ENCODE measurements at regions not wholly inside any gene's neighbourhood (a gene's known extent, or its start where the extent isn't known, plus 50 kb on each side); places are given as distances from the start of the nearest gene placed in this dataset.
A peak's percentile ranks its signal among the peaks of the same experiment; 100 is the strongest.
"Not testable (repeated sequence)": the region's sequence is repeated elsewhere in the genome, so short reads cannot be mapped to it uniquely, and the experiment has no call there.

DNA sequence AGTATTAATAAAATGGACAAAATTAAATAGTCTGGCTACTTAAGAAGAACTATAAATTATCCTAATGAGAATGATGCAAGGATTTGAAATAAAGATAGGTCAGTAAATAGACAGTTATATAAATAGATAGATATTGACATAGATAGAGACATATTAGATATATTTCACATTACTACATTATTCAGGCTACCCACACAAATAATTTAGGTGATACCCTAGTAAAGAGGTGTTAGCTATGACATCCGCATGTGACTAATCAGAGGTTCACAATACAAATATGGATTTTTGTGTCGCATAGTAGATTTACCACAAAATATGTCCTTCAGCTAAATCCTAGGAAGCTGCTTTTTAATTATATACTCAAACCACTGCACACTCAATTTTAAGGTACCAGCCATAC lies 729.0 kb upstream of the ANO3 start:
- DNase-seq (ENCODE audit: low read depth in 4 of 4, low spot score in 3 of 4) = no peak

DNA sequence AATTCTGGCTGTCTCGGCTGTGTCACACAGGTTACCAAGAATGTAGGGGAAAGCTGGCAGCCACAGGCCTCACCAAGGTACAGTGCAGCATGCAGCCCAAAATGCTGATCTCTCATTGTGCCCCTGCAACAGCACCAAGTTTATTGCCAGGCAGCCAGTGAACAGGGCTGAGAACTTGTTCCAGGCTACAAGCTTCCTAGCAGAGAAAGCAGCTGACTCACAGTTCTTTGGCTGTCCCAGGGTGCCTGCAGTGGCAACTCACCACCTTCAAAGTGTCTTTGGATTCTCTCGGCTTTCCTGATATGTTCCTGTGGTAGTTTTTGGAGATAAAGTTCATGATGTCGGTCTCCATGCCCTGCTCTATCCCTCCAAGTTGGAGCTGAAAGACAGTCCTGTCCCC lies 719.1 kb upstream of the ANO3 start:
- no peak for DNase-seq (ENCODE audit: low read depth in 4 of 4, low spot score in 3 of 4)

DNA sequence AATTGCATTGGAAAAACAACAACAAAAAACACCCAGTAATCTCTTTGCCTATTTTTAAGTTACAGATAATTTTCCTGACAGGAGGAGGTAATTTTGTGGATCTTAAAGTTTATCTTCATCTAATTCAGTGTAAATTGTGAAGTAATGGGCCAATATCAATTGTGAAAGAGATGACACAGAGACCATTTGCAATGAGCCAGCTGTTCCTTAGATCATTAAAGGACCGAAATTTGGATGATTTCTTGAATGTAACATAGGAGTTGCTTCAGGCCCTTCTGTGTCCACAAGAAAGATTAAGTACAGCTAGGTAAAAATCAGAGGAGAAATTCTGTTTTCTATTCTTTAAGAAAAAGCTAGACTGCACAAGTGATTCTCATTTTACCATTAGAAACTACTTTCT lies 718.5 kb upstream of the ANO3 start:
- DNase-seq (ENCODE audit: low read depth in 4 of 4, low spot score in 3 of 4) = no peak

DNA sequence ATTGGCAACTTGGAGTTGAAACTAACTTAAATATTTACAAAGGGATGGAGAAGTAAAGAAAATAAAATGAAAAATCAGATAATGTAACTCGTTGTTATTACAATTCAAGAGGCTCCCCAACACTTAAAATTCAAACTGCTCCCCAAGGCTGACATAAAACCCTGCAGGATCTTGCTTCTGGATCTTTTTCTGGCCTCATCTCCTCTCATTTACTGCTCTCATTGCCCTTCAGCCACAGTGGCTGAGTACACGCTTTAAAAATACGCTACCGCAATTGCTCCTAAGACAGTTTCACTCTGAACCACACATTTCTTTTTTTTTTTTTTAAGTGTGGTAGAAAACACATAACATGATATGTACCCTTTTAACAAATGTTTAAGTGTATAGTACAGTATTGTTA lies 718.1 kb upstream of the ANO3 start:
- DNase-seq (ENCODE audit: low read depth in 4 of 4, low spot score in 3 of 4) = no peak

DNA sequence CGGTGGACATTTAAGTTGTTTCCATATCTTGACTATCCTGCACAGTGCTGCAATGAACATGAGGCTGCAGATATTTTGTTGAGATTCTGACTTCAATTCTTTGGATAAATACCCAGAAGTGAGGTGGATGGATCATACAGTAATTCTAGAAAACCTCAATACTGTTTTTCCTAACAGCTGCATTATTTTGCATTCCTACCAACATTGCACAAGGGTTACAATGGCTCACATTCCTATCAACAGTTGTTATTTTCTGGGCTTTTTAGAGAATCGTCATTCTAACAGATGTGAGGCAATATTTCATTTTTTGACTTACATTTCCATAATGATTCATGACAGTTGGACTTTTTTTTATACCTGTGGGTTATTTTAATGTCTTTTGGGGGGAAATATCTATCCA lies 716.9 kb upstream of the ANO3 start:
- no peak for DNase-seq (ENCODE audit: low read depth in 4 of 4, low spot score in 3 of 4)

DNA sequence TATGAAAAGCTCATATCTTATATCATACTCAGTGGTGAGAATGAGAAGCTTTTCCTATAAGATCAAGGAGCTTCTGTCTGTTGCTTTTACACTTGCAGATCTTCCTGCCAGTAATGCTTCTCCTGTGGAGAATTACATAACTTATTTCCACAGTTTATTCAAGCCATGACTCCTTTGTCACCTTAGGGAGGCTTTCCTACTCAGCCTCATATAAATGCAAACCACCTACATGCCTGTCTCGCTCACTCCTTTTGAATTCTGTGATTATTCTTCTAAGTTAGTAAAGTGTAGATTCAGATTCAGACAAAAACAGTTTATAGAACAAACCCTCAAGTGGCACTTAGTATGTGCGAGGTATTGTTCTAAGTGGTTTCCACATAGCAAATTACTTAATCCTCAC lies 716.1 kb upstream of the ANO3 start:
- DNase-seq (ENCODE audit: low read depth in 4 of 4, low spot score in 3 of 4) = no peak

DNA sequence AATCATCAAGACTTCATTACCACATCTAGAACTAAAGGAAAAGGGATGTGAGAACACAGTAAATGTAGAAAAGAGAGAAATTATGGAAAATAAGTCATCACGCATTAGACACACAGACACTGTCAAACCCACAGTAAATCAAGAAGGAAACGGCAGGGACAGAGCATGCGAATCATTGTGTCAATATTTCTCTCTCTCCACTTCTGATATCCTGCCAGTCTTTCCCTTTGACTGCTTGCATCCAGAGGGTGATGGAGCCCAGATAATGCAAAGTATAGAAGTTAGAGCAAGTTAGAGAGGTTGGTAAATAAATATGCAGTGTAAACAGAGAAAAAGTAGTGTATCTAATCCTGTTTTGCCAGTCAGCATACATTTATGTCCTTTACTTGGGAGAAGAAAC lies 706.8 kb upstream of the ANO3 start:
- DNase-seq (ENCODE audit: low read depth in 4 of 4, low spot score in 3 of 4) = no peak

DNA sequence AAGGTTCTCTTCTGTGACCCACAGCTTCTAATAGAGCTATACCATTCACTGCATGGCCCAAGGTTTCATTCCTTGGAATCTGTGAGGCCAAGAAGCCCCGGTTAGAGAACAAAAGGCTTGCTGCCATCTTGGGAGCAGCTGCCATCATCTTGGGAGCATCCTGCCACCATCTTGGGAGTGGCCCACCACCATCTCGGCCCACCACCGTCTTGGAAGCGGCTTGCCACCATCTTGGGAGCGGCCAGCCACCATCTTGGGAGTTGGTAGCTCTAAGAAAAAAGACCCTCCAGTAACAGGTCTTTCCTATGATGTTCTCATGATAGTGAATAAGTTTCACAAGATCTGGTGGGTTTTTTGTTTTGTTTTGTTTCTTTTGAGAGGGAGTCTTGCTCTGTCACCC lies 703.9 kb upstream of the ANO3 start:
- no peak for DNase-seq (ENCODE audit: low read depth in 4 of 4, low spot score in 3 of 4)

DNA sequence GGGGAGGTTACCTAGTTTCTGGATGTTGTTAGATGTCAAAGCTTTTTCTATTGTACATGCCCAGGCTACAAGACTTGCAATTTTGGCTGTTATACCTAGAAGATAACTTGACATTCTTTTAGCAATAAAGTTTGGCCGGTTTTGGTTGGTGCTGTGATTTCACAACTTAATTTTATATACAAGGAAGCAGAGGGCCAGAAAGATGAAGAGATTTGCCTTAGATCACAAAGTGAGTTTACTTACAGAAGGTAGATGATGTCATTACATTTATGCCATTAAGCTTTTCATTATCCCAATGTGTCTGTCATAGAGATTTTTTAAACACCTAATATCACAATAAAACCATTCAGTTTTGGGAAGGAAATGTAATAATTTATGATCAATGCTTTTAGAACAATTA lies 698.7 kb upstream of the ANO3 start:
- DNase-seq (ENCODE audit: low read depth in 4 of 4, low spot score in 3 of 4) = no peak

DNA sequence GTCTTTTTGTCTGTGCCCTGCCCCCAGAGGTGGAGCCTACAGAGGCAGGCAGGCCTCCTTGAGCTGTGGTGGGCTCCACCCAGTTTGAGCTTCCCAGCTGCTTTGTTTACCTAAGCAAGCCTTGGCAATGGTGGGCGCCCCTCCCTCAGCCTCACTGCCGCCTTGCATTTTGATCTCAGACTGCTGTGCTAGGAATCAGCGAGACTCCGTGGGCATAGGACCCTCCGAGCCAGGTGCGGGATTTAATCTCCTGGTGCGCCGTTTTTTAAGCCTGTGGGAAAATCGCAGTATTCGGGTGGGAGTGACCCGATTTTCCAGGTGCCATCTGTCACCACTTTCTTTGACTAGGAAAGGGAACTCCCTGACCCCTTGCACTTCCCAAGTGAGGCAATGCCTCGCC lies 682.7 kb upstream of the ANO3 start:
- DNase-seq (ENCODE audit: low read depth in 4 of 4, low spot score in 3 of 4) = not testable (repeated sequence)

DNA sequence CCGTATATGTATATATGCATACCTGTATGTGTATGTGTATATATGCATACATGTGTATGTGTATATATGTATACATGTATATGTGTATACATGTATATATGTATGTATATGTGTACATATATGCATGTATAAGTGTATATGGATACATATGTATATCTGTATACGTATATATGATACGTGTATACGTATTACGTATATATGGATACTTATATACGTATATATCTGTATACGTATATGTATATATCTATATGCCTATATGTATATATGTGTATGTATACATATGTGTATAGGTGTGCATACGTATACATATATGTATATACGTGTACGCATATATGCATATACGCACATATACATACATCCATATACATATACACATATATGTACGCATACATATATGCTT lies 681.6 kb upstream of the ANO3 start:
- DNase-seq (ENCODE audit: low read depth in 4 of 4, low spot score in 3 of 4) = no peak

DNA sequence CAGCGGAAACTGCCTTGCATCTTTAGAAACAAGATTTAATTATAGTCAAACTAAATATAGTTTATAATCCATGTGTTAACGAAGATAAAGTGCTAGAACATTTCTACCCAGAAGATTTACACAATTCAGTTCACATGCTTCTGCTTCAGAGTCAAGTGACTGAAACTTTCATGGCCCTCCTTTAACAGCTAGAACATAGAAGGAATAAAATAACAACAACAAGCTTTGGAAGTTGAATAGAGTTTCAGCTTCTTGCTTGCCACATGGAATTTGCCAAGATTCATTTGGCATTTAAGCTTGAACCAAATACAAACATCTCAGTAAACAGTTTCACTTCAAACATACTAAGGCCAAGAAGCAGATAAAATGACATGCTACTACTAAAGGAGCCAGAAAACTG lies 676.3 kb upstream of the ANO3 start:
- DNase-seq (ENCODE audit: low read depth in 4 of 4, low spot score in 3 of 4) = no peak

DNA sequence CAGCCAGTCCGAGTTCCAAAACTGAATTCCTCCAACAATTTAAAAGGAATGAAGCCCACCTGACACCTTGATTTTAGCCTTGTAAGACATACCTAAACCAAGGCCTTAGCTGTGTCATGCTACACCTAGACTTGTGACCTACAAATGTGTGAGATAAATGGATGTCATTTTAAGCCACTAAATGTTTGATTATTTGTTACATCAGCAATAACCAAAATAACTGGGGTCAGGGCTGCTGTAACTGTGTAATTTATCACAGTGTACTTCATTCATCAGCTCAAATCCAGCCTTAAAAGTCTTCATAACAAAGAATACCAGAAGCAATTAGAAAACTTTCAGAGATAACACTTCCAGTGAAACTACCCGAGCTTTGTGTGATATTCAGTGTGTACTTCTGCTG lies 673.0 kb upstream of the ANO3 start:
- no peak for DNase-seq (ENCODE audit: low read depth in 4 of 4, low spot score in 3 of 4)

DNA sequence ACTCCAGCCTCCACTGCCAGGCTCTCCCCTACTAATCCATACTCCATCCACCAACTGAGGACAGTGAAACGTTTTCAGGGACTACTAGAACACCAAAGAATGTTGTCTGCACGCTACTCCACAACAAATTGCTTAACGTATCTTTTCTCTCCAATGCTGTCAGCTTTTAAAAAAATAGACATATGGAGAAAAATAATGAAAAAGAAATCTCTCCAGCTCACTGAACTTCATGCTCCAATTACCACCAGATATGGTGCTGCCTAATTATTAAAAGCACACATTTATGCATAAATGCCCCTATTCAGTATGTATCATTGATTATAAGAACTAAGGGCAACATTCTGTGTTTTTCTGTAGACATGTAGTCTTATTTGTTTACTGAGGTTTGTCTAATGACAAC lies 672.2 kb upstream of the ANO3 start:
- DNase-seq (ENCODE audit: low read depth in 4 of 4, low spot score in 3 of 4) = no peak

DNA sequence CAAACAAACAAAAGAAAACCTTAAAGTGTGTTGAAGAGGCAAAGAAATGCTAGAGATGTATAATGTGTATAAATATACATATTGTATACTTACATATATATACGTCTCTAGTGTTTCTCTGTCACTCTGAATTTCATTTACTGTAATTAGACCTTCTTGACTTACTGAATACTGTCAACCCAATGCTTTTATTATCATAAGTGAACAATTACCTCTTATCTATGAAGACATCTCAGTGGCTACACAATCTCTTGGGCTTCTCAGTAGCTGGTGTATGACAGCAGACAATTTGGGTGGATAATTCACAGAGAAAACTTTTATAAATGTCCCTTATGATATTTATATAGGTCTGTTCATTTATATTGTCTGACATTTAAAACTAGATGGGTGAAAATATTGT lies 664.1 kb upstream of the ANO3 start:
- no peak for DNase-seq (ENCODE audit: low read depth in 4 of 4, low spot score in 3 of 4)

DNA sequence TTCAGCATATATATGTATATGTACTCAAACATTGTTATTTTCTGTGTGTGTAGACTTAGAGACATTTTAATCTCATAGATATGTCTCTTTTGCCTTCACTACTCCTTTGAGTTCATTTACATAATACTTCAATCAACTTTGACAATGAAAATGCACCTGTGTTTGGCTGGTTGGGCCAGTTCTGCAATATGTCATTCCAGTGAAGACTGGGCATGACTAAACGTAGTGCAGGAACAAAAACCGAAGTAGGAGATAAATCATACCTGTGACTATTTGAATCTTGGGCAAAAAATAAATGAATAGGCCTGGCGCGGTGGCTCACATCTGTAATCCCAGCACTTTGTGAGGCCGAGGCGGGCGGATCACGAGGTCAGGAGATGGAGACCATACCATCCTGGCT lies 640.0 kb upstream of the ANO3 start:
- no peak for DNase-seq (ENCODE audit: low read depth in 4 of 4, low spot score in 3 of 4)

DNA sequence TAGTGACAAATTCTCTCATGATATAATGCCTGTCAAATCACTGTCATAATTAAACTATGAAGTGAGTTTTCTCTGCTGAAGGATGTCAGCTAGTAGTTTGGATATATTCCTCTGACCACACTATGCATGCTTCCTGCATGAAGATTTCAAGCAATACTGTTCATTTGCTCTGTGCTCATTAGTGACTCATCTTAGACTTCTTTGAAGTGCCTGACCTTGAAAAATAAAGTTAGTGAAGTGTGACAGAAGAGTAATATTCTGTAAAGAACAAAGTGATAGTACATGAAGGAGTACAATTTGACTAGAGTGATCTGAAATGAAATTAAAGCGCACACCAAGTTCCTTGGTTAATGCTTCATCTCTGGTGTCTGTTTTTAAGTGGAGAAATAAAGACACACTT lies 629.5 kb upstream of the ANO3 start:
- DNase-seq (ENCODE audit: low read depth in 4 of 4, low spot score in 3 of 4) = no peak

DNA sequence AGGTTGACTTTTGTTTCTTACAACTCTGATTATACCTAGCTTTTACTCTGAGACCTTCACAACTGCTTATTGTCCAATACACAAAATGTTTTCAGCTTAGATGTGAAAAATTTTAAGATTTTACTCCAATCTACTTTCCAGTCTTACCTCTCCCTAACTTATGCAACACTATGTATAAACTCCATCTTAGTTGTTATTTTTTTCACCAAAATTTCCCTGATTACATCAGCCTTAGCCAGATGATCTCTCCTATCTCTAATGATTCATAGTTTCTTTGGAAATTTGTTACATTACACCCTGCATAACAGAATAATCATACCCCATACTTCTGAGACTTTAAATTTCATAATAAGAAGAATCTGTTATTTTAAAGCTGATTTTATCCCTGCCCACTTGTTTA lies 621.0 kb upstream of the ANO3 start:
- no peak for DNase-seq (ENCODE audit: low read depth in 4 of 4, low spot score in 3 of 4)

DNA sequence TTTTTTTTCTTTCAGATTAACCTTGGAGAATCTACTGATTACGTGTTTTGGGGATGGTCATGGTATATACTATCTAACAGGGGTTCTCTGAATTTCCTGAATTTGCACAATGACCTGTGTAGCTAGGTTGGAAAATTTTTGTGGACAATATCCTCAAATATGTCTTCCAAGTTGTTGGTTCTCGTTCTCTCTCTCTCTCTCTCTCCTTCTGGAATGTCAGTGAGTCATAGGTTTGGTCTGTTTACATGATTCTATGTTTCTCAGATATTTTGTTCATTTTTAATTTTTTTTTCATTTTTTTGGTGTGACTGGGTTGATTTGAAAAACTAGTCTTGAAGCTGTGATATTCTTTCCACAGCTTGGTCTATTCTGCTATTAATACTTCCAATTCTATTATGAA lies 604.0 kb upstream of the ANO3 start:
- DNase-seq (ENCODE audit: low read depth in 4 of 4, low spot score in 3 of 4) = no peak

DNA sequence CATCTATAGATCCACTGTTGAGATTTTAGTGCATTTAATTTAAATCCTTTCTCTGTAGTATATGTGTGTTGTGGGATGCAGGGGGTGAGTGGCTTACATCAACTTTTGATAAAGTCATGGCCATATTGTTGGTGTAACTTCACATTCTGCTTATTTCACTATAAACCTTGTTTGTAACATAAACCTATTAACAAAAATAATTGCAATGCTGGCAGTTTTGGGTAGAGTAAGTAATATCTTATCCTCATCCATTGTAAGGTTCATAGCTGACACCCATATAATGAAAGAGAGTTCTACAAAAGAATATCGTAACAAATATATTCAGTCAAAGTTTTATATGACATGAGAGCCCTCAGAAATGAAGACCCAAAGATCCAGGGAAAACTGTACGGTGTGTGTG lies 601.7 kb upstream of the ANO3 start:
- DNase-seq (ENCODE audit: low read depth in 4 of 4, low spot score in 3 of 4) = no peak

DNA sequence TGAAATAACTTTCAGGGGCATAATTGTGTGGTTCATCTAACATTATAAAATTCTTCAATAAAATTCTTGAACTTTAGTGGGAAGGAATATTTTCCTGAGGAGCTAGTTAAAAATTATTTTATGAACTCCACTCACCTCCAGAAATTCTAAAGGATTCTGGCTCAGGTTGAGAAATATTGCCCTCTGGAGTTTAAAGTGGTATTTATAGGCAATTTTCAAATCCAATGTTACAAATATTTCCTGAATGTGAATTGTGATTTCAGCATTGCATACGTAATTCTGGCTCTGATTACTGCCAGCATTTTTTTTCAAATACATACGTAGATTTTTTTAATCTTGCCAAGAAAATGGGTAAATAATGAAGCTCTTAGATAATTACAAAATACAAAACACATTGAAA lies 598.2 kb upstream of the ANO3 start:
- DNase-seq (ENCODE audit: low read depth in 4 of 4, low spot score in 3 of 4) = no peak

DNA sequence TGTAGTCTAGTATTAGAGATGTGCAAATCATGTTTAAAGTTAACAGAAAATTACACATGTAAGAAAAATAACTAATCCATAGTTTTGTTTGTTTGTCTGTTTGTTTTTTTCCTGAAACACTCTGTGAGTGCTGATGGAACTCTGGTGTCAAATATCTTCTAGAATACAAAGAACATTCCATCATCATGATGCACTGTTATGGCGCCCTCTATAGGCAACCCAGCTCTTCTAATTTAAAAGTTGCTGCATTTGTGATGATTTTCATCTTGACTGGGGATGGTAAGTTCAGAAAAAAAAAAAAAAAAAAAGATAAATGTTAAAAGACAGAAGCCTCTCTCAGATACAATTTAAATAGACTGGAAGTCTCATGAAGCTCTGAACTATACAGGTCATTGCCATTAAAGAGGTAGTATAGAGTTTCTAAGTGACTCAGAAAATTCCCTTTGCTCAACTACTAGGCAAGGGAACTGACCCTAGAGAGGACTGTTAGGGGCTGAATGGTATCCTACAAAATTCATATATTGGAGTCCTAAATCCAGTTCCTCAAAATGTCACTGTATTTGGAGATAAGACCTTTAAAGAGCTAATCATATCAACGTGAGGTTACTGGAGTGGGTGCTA lies 597.2 kb upstream of the ANO3 start:
- DNase-seq (ENCODE audit: low read depth in 4 of 4, low spot score in 3 of 4) = peak; percentile 3 to 13 (median 10)

DNA sequence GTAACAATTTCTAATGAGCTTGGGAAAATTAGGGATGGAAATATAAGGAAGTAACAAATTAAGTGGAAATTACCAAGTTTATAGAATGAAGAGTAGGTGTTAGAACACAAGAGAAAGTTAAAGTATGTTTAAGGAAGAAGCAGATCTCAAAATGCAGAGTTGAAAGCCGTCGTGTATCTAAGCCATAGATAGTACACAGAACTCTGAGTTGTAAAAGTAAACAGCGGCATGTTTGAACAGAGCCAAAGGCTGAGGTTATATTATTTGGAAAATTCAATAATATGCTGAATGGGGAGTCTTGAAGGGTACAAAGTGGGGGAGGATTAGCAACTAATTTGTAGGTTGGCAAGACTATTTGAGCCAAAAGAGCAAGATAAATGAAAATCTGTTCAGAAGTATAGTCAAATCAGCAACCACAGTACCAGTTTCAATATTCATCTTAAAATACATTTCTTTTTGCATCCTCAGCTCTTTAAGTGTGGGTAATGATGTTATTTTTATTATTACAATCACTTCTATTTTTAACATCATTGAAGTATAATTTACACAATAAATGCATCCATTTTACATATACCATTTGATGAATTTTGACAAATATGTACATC lies 594.8 kb upstream of the ANO3 start:
- no peak for DNase-seq (ENCODE audit: low read depth in 4 of 4, low spot score in 3 of 4)
